HG02885 (cell line): ENCODE measurements at regions not wholly inside any gene's neighbourhood (a gene's known extent, or its start where the extent isn't known, plus 50 kb on each side); places are given as distances from the start of the nearest gene placed in this dataset.

Experiments used
- ATAC-seq: cut with Tn5 transposase; IDR thresholded peaks from one replicate; pipeline ENCODE4 v1.9.1; 2021; ENCODE audit warnings: mild to moderate bottlenecking; ENCODE audit not compliant: unreplicated experiment, poor library complexity

GRCh38 chrX:131763674-131764073 is 219.8 kb downstream of the OR13H1 start:
- peak; percentile 75 for ATAC-seq

- ATAC-seq, result no peak
Measured at GRCh38 chrX:131764216-131764615, 220.3 kb downstream of the OR13H1 start.

DNA sequence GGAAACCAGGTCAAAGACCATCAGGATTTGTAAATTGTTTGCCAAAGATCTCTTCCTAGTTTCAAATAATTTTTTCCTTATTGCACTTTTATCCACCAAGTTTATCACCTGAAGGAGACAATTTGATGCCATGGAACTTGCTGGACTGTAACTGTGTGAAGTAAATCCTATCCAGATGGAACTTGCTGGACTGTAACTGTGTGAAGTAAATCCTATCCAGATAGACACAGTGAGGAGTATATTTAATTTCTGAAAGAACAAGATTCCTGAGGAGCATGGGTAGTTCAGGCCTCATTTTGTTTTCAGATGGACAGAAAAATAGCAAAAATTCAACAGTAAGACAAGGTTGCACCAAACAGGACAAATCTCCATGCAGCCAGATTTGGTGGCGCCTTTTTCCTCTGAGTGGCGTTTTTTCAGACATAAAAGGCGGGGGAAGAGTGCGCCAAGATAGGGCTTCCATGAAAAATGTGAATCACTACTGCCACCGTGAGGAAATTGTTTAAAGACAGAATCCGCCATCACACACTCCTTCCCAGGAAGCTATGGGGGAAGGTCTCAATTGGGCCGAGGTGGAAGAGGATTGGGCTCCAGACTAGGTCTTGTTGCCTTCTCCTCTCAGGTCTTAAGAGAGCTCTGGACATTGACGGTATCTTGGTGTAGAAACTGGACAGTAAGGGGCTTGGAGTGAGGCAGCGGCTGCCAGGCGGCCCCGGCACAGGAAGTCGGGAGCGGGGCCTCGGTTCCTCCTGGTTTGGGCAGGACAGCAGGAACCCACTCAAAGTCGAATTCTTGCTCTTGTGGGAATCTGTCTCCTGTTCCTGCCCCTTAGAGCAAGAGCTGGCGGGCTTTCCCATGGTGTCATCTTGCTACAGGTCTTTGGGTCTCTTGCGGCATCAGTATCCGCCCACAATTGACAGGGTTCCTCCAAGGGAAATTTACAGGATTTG is 234.7 kb downstream of the OR13H1 start:
- peak; percentile 81 for ATAC-seq

GRCh38 chrX:131779306-131779705 is 235.4 kb downstream of the OR13H1 start:
- no peak for ATAC-seq

DNA sequence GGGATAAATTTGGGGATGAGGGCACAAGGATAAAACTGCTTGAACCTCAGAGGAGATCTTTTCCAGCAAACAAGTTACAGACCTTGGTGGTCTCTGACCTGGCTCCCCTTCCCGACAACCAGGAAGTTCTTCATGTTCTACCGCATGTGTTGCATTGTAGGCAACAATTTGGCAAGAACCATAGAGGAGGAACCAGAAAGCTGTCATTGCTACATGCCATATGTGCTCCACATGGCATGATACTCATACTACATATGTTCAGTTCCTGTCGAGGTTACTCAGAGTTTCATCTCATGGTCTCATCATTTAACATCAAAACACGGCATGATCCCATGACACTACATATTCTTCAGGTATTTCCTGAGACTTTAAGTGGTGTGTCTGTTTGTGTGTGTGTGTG is 235.9 kb downstream of the OR13H1 start:
- no peak for ATAC-seq

GRCh38 chrX:131782646-131783045 is 238.8 kb downstream of the OR13H1 start:
- ATAC-seq, result no peak

DNA sequence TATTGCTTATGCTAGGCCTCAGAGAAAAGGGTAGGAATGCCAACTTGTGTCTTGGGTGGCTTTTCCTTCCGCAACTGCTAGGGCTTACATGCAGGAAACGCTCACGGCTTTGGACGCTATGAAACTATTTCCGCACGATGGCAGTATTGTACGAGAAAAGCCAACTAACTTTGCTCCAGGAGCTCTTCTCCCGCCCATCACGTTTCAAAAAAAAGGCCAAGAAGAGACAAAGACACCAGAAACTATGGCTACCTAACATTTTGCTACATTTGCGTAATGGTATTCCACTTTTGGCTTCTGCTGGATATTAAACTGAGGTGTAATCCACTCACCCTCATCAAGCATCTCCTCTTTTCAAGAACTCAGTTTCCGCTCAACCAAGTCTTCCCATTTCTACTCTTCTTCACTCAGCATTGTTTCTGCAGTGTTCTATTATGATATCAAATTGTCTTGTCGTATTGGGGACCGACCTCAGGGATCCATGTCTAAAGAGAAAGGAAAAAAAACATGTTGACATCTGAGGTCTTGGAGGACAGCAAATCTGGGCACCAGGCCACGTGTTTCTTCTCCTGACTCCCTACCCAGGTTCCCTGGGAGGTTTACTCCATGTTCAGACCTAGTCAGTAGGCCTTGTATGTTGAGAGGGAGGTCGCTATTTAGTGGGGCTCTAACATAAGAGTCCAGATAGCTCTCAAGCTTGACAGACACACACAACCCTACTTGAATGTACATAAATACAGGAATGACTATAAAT is 239.4 kb upstream of the STK26 start:
- ATAC-seq, result peak; percentile 53

DNA sequence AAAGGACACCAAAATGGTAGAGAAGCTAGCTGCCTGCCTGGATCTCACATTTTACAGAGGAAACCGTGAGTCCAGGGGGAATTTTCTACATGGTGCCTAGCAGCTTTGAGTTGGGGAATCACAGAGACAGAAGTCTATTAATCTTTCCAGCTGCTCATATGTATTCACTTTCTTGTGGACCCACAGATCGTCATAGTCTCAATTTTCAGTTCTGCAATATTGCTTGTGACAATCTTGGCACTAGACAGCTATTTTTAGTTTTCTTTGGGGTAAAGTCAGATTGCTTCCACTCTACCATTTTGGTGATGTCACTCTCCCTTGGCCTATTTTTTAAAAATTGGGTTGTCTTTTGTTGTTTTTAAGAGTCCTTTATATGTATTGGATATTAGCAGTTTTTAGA is 233.4 kb upstream of the STK26 start:
- peak; percentile 38 for ATAC-seq

- no peak for ATAC-seq
Measured at GRCh38 chrX:131791608-131792355, 231.3 kb upstream of the STK26 start.

DNA sequence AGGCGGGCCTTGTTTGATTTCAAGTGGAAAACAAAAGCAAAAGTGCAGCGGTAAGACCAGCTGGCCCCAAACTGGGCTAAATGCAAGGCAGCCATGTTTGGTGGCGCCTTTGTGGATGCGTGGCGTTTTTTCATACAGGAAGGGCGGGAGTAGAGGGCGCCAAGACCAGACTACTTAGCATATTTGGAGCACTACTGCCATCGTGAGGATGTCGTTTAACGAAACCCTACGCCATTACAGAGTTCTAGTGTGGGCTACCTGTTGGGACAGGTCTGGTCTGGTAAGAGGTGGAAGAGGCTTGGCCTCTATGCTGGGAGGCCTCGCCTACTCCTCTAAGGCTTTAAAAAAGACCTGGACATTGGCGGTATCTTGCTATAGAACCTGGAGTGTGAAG is 230.7 kb upstream of the STK26 start:
- peak; percentile 67 for ATAC-seq

DNA sequence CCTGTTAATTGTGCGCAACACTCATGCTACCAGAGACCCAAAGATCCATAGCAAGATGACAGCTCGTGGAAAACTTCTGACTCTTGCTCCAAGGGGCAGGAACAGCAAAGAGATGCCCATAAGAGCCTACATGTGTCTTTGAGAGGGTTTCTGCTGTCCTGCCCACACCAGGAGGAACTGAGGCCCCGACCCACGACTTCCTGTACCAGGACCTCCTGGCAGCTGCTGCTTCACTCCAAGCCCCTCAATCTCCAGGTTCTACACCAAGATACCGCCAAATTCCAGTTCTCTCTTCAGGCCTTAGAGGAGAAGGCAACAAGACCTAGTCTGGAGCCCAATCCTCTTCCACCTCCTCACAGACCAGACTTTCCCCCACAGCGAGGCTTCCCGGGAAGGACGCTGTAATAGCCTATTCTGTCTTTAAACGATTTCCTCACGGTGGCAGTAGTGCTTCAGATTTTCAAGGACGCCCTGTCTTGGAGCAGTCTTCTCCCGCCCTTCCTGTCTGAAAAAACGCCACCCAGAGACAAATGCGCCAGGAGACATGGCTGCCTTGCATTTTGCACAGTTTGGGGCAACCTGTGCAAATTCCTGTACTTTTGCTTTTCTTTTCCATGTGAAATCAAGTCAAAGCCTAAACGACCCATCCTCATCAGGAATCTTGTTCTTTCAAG is 230.2 kb upstream of the STK26 start:
- ATAC-seq, result peak; percentile 60

DNA sequence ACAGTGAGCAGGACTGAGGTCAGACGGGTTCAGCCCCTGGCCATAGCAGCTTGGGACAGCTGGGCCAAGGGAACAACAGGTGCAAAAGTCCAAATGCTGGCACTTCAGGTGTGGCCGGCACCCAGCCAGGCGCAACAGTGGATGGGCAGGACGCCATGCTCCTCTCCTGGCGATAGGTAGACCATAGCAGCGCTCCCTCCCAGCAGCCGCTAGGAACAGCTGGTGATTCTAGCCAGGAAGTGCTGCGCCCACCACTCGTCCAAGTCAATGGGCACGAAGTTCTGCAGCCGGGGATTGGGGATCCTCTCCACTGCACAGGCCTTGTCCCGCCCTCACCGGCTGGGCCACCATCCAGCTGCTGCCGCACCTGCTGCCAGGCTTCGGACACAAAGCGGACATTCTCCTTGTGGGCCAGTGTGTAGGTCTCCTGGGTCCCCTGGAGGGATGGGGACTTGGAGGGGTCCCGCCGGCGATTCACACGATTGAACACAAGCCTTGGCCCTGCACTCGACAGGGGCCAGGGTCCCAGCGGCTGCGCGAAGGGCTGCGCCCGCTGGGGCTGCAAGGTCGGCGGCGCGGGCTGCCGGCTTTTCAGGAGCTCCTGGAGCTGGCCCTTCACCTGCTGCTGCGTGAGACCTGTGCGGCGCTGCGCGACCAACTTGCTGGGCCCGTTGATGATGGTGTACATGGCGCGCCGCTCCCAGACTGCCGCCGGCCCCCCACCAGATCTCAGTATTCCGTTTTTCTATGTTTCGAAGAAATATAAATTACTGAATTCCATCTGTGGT is 227.5 kb upstream of the STK26 start:
- ATAC-seq, result no peak

DNA sequence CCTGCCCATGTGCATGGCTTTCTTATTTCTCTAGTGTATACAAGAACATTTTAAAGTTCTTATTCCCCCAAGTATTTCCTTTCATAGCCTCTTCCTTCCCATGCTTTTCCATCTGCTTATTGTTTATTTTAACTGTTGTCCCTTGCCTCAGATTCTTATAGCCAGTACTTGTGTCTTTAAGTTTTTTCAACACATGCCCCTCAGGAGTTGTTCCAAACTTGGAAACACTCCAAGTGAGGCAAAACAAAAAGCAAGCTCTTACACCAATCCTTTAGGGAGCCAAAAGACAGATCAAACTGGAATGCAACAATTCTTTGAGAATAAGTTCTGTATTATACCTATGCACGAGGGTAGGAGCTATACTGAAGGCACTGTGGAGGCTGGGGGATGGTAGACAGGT is 222.0 kb upstream of the STK26 start:
- no peak for ATAC-seq

GRCh38 chrX:131801911-131802310 is 221.2 kb upstream of the STK26 start:
- ATAC-seq, result no peak

DNA sequence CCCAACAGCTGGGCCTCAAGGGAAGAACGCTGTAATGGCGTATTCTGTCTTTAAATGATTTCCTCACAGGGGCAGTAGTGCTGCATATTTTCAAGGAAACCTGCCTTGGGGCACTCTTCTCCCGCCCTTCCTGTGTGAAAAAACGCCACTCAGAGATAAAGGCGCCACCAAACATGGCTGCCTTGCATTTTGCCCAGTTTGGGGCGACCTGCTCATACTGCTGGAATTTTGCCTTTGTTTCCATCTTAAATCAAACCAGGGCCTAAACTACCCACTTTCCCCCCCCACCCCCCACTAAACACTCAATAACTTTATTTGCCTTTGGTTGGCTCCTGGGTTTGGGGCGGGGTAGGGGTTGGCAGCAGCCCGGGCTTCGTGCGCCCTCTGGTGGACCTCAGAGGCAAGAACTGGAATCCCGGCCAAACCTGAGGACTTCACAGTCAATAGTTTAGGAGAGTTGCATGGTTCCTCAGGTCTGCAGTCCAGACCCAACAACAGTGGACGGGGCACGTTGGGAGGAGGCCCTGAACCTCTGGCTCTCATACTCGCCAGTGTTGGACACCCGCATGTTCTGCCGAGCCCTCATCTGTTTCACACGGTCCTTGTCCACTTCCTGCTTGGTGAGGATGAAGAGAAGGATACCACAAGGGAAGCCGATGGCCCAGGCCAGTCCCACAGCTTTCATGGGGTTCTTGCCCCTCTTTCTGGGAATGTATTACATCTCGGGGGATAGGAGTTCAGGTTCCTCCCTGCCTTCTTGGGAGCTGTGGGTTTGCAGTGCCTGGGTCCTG is 220.1 kb upstream of the STK26 start:
- peak; percentile 88 for ATAC-seq

DNA sequence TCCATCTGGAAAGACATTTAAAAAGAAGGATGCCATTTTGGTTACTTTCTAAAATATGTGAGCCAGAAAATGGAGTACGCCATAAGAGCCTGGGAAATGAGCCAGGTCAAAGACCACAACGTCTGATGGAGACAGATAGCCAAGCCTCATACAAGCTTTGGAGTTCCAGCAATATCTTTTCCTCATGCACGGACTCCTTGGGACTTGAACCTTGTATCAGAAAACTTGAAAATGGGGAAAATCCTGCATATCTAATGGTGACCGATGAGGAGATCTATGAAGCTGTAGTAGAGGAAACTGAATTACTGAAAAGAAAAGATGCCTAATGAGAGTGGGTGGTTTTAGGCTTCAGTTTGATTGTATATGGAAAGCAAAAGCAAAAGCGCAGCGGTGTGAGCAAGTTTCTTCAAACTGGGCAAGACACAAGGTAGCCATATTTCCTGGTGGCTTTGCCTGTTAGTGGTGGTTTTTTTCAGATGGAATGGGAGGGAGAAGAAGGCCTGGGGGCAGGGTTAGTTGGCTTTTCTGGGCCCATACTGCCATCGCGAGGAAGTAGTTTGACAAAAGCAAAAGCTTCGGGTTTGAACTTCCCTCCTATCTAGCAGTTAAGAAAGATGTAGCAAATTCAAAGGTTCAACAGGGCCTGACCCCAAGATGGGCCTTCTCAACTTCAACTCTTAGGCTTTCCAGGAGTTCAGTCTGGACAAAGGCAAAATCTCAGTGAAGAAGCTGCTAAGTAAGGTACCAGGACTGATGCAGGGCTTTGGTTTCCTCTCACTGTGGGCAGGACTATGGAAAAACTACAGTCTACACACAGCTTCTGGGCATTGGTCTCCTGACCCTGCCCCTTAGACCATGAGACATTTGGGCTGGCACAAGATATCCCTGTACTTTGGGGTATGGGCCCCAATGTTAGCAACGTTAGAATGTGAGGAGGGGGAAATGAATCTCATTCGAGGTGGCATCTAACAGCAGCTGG is 210.0 kb upstream of the STK26 start:
- ATAC-seq, result peak; percentile 80

DNA sequence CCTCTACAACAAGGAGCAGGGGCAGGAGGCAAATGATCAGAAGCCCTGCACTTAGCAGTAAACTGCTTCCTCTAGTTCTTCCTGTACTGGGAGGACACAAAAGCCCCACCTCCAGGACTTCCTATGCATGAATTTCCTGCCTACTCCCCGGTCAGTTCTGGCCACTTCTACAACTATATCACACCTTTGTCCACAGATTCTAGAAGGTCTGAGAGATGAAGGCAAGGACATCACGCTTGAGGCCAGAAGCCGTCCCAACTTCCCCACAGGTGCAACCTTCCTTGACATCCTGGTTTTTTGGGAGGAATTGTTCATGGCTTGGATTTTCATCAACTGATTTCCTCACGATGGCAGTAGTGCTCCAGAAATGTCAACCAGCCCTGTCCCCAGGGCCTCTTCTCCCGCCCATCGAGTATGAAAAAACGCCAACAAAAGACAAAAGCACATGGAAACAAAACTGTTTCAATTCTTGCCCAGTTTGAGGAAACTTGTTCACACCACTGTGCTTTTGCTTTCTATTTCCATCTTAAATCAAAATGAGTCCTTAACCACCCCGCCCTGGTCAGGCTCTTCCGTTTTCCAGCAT is 206.5 kb upstream of the STK26 start:
- ATAC-seq, result peak; percentile 59
